HG02763 (cell line): ENCODE measurements at regions not wholly inside any gene's neighbourhood (a gene's known extent, or its start where the extent isn't known, plus 50 kb on each side); places are given as distances from the start of the nearest gene placed in this dataset.
"Not testable (repeated sequence)": the region's sequence is repeated elsewhere in the genome, so short reads cannot be mapped to it uniquely, and the experiment has no call there.

ENCODE experiments used
- ATAC-seq: cut with Tn5 transposase; IDR thresholded peaks from one replicate; pipeline ENCODE4 v1.9.1; 2021; ENCODE audit warnings: mild to moderate bottlenecking, moderate library complexity; ENCODE audit not compliant: unreplicated experiment

DNA sequence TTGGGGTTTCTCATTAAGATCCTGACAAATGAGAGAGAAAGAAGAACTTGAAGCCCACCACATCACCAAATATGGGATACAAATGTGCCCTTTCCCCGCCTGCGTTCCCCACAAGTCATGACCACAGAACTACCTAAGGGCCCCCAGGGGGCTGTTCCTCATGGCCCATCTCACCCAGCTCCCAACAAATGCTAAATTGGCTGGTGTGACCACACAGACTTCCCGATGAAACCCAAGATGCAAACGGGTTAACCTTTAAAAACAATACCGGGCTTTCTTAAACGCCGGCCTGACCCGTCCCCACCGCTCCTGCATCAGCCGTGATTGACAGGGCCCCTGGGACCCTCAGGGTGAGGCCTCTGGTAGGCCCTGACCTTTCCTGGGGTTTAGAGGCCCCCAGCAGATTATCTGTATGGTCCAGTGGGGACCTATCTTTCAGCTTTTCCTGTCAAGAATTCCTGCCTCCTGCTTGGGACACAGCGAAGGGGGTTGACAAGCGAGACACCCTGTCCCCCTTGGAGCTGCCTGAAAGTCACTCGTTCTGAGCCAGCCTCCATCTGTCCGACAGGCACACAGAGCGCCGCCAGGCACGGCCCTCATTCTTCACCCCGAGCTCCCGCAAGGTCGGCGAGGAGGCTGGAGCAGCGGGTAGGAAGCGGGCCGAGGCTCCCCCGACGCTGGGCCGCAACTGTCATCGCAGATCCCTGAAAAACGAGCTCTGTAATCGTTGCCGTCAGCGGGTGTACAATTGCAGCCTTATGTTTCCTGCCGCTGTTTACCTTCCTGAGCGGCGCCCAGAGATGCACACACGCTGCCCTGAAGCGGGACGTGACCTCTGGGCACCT lies 300.1 kb downstream of the FOXL1 start:
- ATAC-seq = no peak

GRCh38 chr16:86879268-86879667 lies 300.9 kb downstream of the FOXL1 start:
- no peak for ATAC-seq

- no peak for ATAC-seq
These were observed 302.2 kb downstream of the FOXL1 start for GRCh38 chr16:86880316-86881117.

GRCh38 chr16:86881118-86881510 lies 302.8 kb downstream of the FOXL1 start:
- no peak for ATAC-seq

DNA sequence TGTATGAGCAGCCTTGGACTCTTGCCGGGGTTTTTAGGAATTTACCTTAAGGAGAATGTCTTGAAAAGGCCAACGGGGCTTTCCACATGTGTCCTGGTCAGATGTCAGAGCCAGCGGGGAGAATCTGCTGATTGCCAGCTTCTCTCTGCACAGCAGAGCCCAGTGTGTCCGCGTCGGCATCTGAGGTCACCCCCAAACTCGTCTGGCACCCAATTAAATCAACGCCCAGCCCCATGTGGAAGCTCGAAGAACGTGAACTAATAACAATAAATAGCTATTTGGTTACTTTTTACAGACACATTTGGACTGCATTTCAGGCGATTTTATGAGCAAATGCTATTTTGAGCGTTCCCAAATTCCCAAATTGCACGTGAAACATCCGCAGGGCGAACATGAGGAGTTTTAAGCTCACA lies 303.5 kb downstream of the FOXL1 start:
- ATAC-seq = no peak

GRCh38 chr16:86882586-86883280 lies 304.4 kb downstream of the FOXL1 start:
- no peak for ATAC-seq

GRCh38 chr16:86883583-86884389 lies 305.4 kb downstream of the FOXL1 start:
- no peak for ATAC-seq

GRCh38 chr16:86884390-86884650 lies 306.0 kb downstream of the FOXL1 start:
- ATAC-seq = no peak

DNA sequence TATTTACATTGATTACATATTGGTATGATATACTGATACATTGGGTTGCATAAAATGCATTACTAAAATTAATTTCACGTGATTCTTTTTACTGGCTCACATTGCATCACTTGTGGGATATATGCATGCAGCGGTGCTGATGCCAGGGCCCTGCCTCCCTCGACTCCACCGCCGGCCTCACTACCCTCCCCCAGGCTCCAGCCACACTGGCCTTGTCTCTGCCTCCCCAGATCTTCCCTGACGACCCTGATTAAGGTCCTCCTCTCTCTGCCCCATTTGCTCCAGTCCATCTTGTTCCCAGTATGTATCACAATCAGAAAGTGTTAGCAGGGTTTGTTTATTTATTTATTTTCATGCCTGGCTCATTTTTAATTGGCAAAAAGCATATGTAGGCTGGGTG lies 306.8 kb downstream of the FOXL1 start:
- ATAC-seq = no peak

GRCh38 chr16:86886651-86887050 lies 308.3 kb downstream of the FOXL1 start:
- no peak for ATAC-seq

DNA sequence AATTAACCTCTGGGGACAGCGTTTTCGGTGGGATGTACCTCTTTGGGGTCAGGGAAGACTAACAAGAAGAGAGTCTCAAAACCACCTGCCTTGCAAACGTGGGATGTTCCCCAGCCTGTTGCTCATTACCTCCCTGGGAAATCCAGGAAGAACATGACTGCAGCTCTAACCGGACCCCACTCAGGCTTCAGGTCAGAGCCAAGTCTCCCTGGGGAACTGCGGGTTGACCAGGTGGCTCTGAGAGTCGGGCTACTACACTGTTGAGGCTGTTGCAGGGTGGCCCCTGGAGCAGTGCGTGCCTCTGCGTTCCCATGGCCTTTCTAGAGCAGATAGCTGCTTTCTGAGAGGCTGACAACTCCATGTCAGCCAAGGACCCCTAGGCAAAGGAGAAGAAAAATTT lies 309.1 kb downstream of the FOXL1 start:
- ATAC-seq = no peak

- no peak for ATAC-seq
These were observed 310.1 kb downstream of the FOXL1 start for GRCh38 chr16:86888231-86889053.

GRCh38 chr16:86889054-86889366 lies 310.7 kb downstream of the FOXL1 start:
- ATAC-seq = not testable (repeated sequence)

DNA sequence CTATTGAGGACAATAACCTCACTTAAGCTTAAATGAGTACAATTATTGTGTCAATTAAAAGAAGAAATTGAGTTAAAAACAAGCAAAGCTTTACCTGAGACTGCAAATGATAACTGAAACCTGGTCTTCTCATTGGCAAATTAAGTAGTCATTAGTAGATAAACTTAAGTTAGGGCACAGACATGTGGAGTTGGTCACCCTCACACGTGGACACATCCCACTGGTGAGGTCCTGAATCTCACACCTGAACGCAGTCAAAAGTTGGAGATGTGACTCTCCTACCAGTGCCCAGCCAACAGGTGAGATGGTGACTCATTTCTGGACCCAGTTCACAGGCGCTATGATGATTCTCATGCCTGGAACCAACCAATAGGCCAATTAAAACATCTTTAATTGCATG lies 311.6 kb downstream of the FOXL1 start:
- no peak for ATAC-seq

DNA sequence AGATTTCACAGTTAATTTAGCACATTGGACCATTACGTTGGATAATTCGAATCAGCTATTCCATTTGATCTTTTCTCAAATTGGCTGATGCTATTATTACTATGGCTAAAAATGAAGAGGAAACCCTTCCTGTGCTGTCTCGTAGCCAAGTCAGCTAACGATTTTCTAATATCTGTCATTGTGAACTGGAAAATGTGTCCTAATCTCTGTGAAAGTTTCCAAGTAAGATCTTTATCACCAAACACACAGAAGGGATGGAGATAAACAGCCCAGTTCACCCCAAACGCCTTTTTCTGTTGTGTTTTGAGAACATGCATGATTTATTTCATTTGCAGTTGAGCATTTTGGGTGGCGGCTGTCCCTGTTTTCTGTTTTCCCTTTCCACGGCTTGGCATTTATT lies 312.8 kb downstream of the FOXL1 start:
- ATAC-seq = no peak

DNA sequence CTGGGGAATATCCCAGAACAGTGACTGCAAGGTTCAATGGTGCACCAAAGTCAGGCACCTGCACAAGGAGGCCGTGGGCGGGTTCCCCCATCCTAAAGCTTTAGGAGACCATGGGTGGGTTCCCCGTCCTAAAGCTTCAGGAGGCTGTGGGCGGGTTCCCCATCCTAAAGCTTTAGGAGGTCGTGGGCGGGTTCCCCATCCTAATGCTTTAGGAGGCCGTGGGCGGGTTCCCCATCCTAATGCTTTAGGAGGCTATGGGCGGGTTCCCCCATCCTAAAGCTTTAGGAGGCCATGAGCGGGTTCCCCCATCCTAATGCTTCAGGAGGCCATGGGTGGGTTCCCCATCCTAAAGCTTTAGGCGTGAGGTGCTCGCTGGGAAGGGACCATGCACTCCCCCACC lies 313.3 kb downstream of the FOXL1 start:
- ATAC-seq = no peak

GRCh38 chr16:86892509-86892908 lies 314.2 kb downstream of the FOXL1 start:
- no peak for ATAC-seq

- ATAC-seq = no peak
These were observed 315.2 kb downstream of the FOXL1 start for GRCh38 chr16:86893506-86893905.

DNA sequence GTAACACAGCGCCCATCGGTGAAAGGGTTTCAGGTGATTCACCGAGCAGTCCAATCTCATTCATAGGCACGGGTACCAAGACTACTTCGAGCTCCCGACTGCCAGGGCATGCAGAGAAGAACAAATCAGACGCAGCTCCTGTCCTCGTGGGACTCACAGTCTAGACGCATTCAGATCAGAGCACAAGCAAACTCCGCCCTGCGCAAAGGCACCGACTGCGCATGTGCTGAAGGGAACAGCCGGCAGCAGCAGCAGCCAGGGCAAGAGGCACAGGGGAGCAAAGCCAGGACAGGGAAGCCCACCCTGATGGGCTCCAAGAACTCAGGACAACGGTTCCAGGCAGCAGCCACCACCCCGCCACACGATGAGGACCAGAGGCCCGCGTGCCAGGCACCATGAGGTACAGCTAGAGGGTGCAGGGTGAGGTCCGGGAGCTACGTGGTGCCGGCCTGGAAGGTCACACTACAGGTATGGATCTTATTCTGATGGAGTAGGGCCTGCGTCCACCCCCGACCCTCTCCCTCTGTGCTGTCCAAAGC lies 315.7 kb downstream of the FOXL1 start:
- ATAC-seq = no peak

GRCh38 chr16:86894925-86895324 lies 316.6 kb downstream of the FOXL1 start:
- no peak for ATAC-seq
